BLaER1 treated with 17β-estradiol and CSF1 and Interleukin-3, amounts not matched to agents 10 nM and 100 nM (cell line): ENCODE measurements at regions not wholly inside any gene's neighbourhood (a gene's known extent, or its start where the extent isn't known, plus 50 kb on each side); places are given as distances from the start of the nearest gene placed in this dataset.
"Not testable (repeated sequence)": the region's sequence is repeated elsewhere in the genome, so short reads cannot be mapped to it uniquely, and the experiment has no call there.

Experiments used
- H3K27ac ChIP-seq, 11 experiments: shearing (Covaris generic); formaldehyde crosslinking; 2 replicates each; pipeline ENCODE4 v1.8.1; 2022
- H3K27me3 ChIP-seq, 11 experiments: shearing (Covaris generic); formaldehyde crosslinking; 2 replicates each; pipeline ENCODE4 v1.8.1; 2022
- H3K36me3 ChIP-seq, 11 experiments: shearing (Covaris generic); formaldehyde crosslinking; 2 replicates each; pipeline ENCODE4 v1.8.1; 2022
- H3K4me1 ChIP-seq, 10 experiments: shearing (Covaris generic); formaldehyde crosslinking; 2 replicates each; pipeline ENCODE4 v1.8.1; 2022
- H3K4me2 ChIP-seq, 11 experiments: shearing (Covaris generic); formaldehyde crosslinking; 2 replicates each; pipeline ENCODE4 v1.8.1; 2022
- H3K4me3 ChIP-seq, 10 experiments: shearing (Covaris generic); formaldehyde crosslinking; 2 replicates each; pipeline ENCODE4 v1.8.1; 2022
- H3K9ac ChIP-seq, 11 experiments: shearing (Covaris generic); formaldehyde crosslinking; 2 replicates each; pipeline ENCODE4 v1.8.1; 2022
- H3K9me3 ChIP-seq, 11 experiments: shearing (Covaris generic); formaldehyde crosslinking; replicated peaks in 1 of 11; 2 replicates each; pipeline ENCODE4 v1.8.1; 2022
- H4K20me1 ChIP-seq, 11 experiments: shearing (Covaris generic); formaldehyde crosslinking; 2 replicates each; pipeline ENCODE4 v1.8.1; 2022
- Cebpa-rat ChIP-seq, 11 experiments: shearing (Covaris generic); IDR thresholded peaks; 2 replicates each; pipeline ENCODE4 v1.8.1; 2022

- H3K9me3 ChIP-seq = peaks cover 0 to 18% (median 0%) of the 10 kb centered on the region in 11 experiments; a peak in 3 of 22 replicates
- no peaks in the 10 kb centered on the region for H4K20me1 ChIP-seq
- no peaks in the 10 kb centered on the region for H3K36me3 ChIP-seq
- no peak overlapping the region for H3K9ac ChIP-seq
- no peak for TF ChIP-seq Cebpa-rat (IDR thresholded peaks at IDR 0.05)
- H3K27ac ChIP-seq = peak overlapping the region in 7 of 11 experiments; percentile 26 to 65 (median 54); a peak in 10 of 22 replicates
- peak overlapping the region in 5 of 11 experiments; percentile 5 to 40 (median 30); a peak in 6 of 22 replicates for H3K4me2 ChIP-seq
- H3K27me3 ChIP-seq = no peaks in the 10 kb centered on the region
- H3K4me3 ChIP-seq = no peak overlapping the region
- peaks cover 0 to 16% (median 2%) of the 10 kb centered on the region in 10 experiments; a peak in 6 of 20 replicates for H3K4me1 ChIP-seq
These were observed 351.5 kb downstream of the NR4A2 start for GRCh38 chr2:155980941-155981560.

GRCh38 chr2:155975734-155976133, 356.8 kb downstream of the NR4A2 start:
- Histone ChIP-seq H3K27ac (no peak overlapping the region), H3K9me3 (peaks cover 0 to 8% (median 0%) of the 10 kb centered on the region in 11 experiments; a peak in 3 of 22 replicates), H4K20me1 (no peaks in the 10 kb centered on the region), H3K27me3 (no peaks in the 10 kb centered on the region), H3K4me2 (no peak overlapping the region), H3K4me3 (no peak overlapping the region), H3K4me1 (peaks cover 0 to 6% (median 0%) of the 10 kb centered on the region in 10 experiments; a peak in 1 of 20 replicates), H3K36me3 (no peaks in the 10 kb centered on the region), H3K9ac (no peak overlapping the region)
- no peak for TF ChIP-seq Cebpa-rat (IDR thresholded peaks at IDR 0.05)

- H3K9me3 ChIP-seq = no peaks in the 10 kb centered on the region
- no peaks in the 10 kb centered on the region for H4K20me1 ChIP-seq
- TF ChIP-seq Cebpa-rat (IDR thresholded peaks at IDR 0.05) = no peak
- no peak overlapping the region for H3K4me3 ChIP-seq
- no peaks in the 10 kb centered on the region for H3K4me1 ChIP-seq
- no peak overlapping the region for H3K27ac ChIP-seq
- no peaks in the 10 kb centered on the region for H3K27me3 ChIP-seq
- H3K4me2 ChIP-seq = no peak overlapping the region
- no peak overlapping the region for H3K9ac ChIP-seq
- H3K36me3 ChIP-seq = no peaks in the 10 kb centered on the region
These were observed 359.6 kb downstream of the NR4A2 start for GRCh38 chr2:155972916-155973315.

- not testable (repeated sequence) for H3K4me2 ChIP-seq, H3K4me3 ChIP-seq
These were observed 366.5 kb downstream of the NR4A2 start for GRCh38 chr2:155966064-155966471.

GRCh38 chr2:155965415-155966063, 367.0 kb downstream of the NR4A2 start:
- Histone ChIP-seq H3K9ac (no peak overlapping the region), H3K9me3 (no peaks in the 10 kb centered on the region), H4K20me1 (no peaks in the 10 kb centered on the region), H3K4me2 (no peak overlapping the region), H3K4me3 (no peak overlapping the region), H3K27ac (no peak overlapping the region), H3K4me1 (no peaks in the 10 kb centered on the region), H3K27me3 (no peaks in the 10 kb centered on the region), H3K36me3 (no peaks in the 10 kb centered on the region)
- no peak for TF ChIP-seq Cebpa-rat (IDR thresholded peaks at IDR 0.05)

More at GRCh38 chr2:155966064-155966471, 366.5 kb downstream of the NR4A2 start:
- not testable (repeated sequence) for H3K9me3 ChIP-seq, H3K9ac ChIP-seq, H3K27ac ChIP-seq, H3K4me1 ChIP-seq, H4K20me1 ChIP-seq, H3K36me3 ChIP-seq, H3K27me3 ChIP-seq

DNA sequence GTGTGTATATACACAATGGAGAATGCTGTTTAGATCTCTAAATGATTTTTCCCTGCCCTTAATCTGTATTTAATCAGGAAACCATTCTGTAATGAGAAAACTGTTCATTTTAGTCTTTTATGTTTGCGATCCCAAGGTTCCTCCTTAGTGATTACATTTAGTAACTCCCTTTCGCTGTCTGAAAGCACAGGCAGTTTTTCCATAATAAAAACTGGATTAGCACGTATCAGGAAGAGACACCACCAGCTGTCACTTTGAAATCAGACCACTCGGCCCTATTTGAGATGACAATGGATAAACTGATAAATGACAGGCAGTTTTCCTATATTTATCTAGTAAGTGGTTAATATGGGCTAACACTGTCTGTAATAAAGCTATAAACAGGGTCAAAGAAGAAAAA, 370.9 kb downstream of the NR4A2 start:
- Histone ChIP-seq H3K36me3 (no peaks in the 10 kb centered on the region), H4K20me1 (no peaks in the 10 kb centered on the region), H3K4me1 (no peaks in the 10 kb centered on the region), H3K9ac (no peak overlapping the region), H3K4me3 (no peak overlapping the region), H3K4me2 (no peak overlapping the region), H3K27ac (no peak overlapping the region), H3K27me3 (no peaks in the 10 kb centered on the region), H3K9me3 (no peaks in the 10 kb centered on the region)
- no peak for TF ChIP-seq Cebpa-rat (IDR thresholded peaks at IDR 0.05)

DNA sequence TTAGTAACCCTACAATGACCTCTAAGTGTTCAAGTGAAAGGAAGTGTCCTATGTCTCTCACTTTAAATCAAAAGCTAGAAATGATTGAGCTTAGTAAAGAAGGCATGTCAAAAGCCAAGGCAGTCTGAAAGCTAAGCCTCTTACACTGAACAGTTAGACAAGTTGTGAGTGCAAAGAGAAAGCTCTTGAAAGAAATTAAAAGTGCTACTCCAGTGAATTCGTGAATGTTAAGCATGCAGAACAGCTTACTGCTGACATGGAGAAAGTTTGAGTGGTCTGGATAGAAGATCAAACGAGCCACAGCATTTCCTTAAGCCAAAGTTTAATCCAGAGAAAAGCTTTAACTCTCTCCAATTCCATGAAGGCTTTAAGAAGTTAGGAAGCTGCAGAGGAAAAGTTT, 373.7 kb downstream of the NR4A2 start:
- no peaks in the 10 kb centered on the region for H3K4me1 ChIP-seq
- H3K9me3 ChIP-seq = no peaks in the 10 kb centered on the region
- H3K9ac ChIP-seq = no peak overlapping the region
- no peak for TF ChIP-seq Cebpa-rat (IDR thresholded peaks at IDR 0.05)
- no peak overlapping the region for H3K4me2 ChIP-seq
- no peak overlapping the region for H3K27ac ChIP-seq
- no peaks in the 10 kb centered on the region for H4K20me1 ChIP-seq
- H3K4me3 ChIP-seq = no peak overlapping the region
- H3K27me3 ChIP-seq = no peaks in the 10 kb centered on the region
- no peaks in the 10 kb centered on the region for H3K36me3 ChIP-seq

DNA sequence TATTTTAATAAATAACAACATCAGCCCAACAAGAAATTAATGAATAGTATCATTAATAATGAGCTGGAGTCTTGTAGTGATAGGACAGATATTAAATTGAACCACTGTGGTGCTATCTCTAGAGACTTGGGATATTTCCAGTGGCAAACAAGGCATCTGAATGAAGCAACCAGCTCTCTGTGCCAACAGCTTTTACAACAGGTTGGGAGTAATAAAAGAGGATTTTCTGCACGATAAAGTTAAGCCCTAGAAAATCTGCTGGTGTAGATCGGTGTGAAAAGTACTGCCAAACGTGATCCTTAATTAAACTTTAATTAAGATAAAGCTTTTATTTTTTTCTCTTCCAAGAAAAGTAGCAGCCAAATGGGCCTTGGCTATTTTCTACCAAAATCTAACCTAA, 385.5 kb downstream of the NR4A2 start:
- Histone ChIP-seq H3K9ac (no peak overlapping the region), H3K4me1 (no peaks in the 10 kb centered on the region), H3K9me3 (0 out of 22 replicates have a peak, but pooled peaks cover 0 to 4% (median 0%) of the 10 kb centered on the region in 11 experiments), H3K36me3 (no peaks in the 10 kb centered on the region), H3K4me3 (no peak overlapping the region), H3K27me3 (no peaks in the 10 kb centered on the region), H4K20me1 (no peaks in the 10 kb centered on the region), H3K4me2 (no peak overlapping the region), H3K27ac (no peak overlapping the region)
- TF ChIP-seq Cebpa-rat (IDR thresholded peaks at IDR 0.05) = no peak

GRCh38 chr2:155944218-155944617, 388.3 kb downstream of the NR4A2 start:
- TF ChIP-seq Cebpa-rat (IDR thresholded peaks at IDR 0.05) = no peak
- 0 out of 22 replicates have a peak, but pooled peaks cover 0 to 4% (median 0%) of the 10 kb centered on the region in 11 experiments for H3K9me3 ChIP-seq
- H3K4me3 ChIP-seq = no peak overlapping the region
- no peaks in the 10 kb centered on the region for H4K20me1 ChIP-seq
- no peaks in the 10 kb centered on the region for H3K27me3 ChIP-seq
- no peaks in the 10 kb centered on the region for H3K4me1 ChIP-seq
- H3K4me2 ChIP-seq = no peak overlapping the region
- no peaks in the 10 kb centered on the region for H3K36me3 ChIP-seq
- no peak overlapping the region for H3K9ac ChIP-seq
- H3K27ac ChIP-seq = no peak overlapping the region

- Histone ChIP-seq H3K4me1 (no peaks in the 10 kb centered on the region), H3K4me2 (no peak overlapping the region), H3K36me3 (no peaks in the 10 kb centered on the region), H4K20me1 (no peaks in the 10 kb centered on the region), H3K9ac (no peak overlapping the region), H3K4me3 (no peak overlapping the region), H3K9me3 (peaks cover 0 to 12% (median 9%) of the 10 kb centered on the region in 11 experiments; a peak in 11 of 22 replicates), H3K27ac (no peak overlapping the region), H3K27me3 (no peaks in the 10 kb centered on the region)
- no peak for TF ChIP-seq Cebpa-rat (IDR thresholded peaks at IDR 0.05)
These were observed 402.2 kb downstream of the NR4A2 start for GRCh38 chr2:155930312-155930711.
